IPS DF 4.7 (cell line): ENCODE measurements at regions not wholly inside any gene's neighbourhood (a gene's known extent, or its start where the extent isn't known, plus 50 kb on each side); places are given as distances from the start of the nearest gene placed in this dataset.
"Not testable (repeated sequence)": the region's sequence is repeated elsewhere in the genome, so short reads cannot be mapped to it uniquely, and the experiment has no call there.

Experiments
- DNase-seq: peaks from one replicate; pipeline ENCODE4 v3.0.0-alpha.2; 2013; ENCODE audit warnings: low spot score; ENCODE audit errors: extremely low read depth

GRCh38 chr1:121443001-121443540 is 258.3 kb downstream of the SRGAP2C start:
- DNase-seq: no peak

GRCh38 chr1:121444096-121444495 is 259.3 kb downstream of the SRGAP2C start:
- DNase-seq: no peak

- DNase-seq: no peak
Observed at GRCh38 chr1:121445679-121446078, 260.9 kb downstream of the SRGAP2C start.

- DNase-seq: not testable (repeated sequence)
Observed at GRCh38 chr1:121447280-121447923, 262.6 kb downstream of the SRGAP2C start.

- DNase-seq: not testable (repeated sequence)
Observed at GRCh38 chr1:121448064-121448463, 263.3 kb downstream of the SRGAP2C start.

- DNase-seq: no peak
Observed at GRCh38 chr1:121448851-121449250, 264.1 kb downstream of the SRGAP2C start.

GRCh38 chr1:121452484-121452883 is 267.7 kb downstream of the SRGAP2C start:
- no peak for DNase-seq

- no peak for DNase-seq
Observed at GRCh38 chr1:121458291-121459048, 273.7 kb downstream of the SRGAP2C start.

GRCh38 chr1:121459235-121459634 is 274.5 kb downstream of the SRGAP2C start:
- DNase-seq: no peak

GRCh38 chr1:121469395-121469794 is 284.6 kb downstream of the SRGAP2C start:
- not testable (repeated sequence) for DNase-seq

- DNase-seq: not testable (repeated sequence)
Observed at GRCh38 chr1:121470401-121470800, 285.6 kb downstream of the SRGAP2C start.

- DNase-seq: no peak
Observed at GRCh38 chr1:121471523-121471922, 286.7 kb downstream of the SRGAP2C start.

GRCh38 chr1:121472017-121472416 is 287.2 kb downstream of the SRGAP2C start:
- no peak for DNase-seq

- no peak for DNase-seq
Observed at GRCh38 chr1:121483234-121483633, 298.5 kb downstream of the SRGAP2C start.

GRCh38 chr1:121483961-121484424 is 299.2 kb downstream of the SRGAP2C start:
- DNase-seq: no peak

GRCh38 chr1:121494796-121495195 is 310.0 kb downstream of the SRGAP2C start:
- not testable (repeated sequence) for DNase-seq

- DNase-seq: not testable (repeated sequence)
Observed at GRCh38 chr1:121511455-121511854, 326.7 kb downstream of the SRGAP2C start.

- not testable (repeated sequence) for DNase-seq
Observed at GRCh38 chr1:121511876-121512275, 327.1 kb downstream of the SRGAP2C start.

- DNase-seq: no peak
Observed at GRCh38 chr1:121515235-121515634, 330.5 kb downstream of the SRGAP2C start.

GRCh38 chr1:121516234-121516967 is 331.6 kb downstream of the SRGAP2C start:
- no peak for DNase-seq

GRCh38 chr1:121517586-121518230 is 332.9 kb downstream of the SRGAP2C start:
- no peak for DNase-seq
